GM23248 (cell line): ENCODE measurements at regions not wholly inside any gene's neighbourhood (a gene's known extent, or its start where the extent isn't known, plus 50 kb on each side); places are given as distances from the start of the nearest gene placed in this dataset.

Source experiments
- EZH2 ChIP-seq: fragments of 200-600 bp; sonication (generic); IDR thresholded peaks from 2 replicates; pipeline ENCODE4 v1.6.1; 2018; ENCODE audit warnings: antibody characterized with exemption, mild to moderate bottlenecking; ENCODE audit not compliant: insufficient read depth, poor library complexity, severe bottlenecking
- EZH2phosphoT487 ChIP-seq: fragments of 200-600 bp; sonication (generic); IDR thresholded peaks from 2 replicates; pipeline ENCODE4 v1.6.1; 2018; ENCODE audit warnings: antibody characterized with exemption, moderate library complexity, mild to moderate bottlenecking, low read depth; ENCODE audit not compliant: insufficient read depth

GRCh38 chrY:19015854-19016253, 242.3 kb upstream of the HSFY2 start:
- TF ChIP-seq EZH2 (no peak), EZH2phosphoT487 (no peak)
